Neural progenitor cell (in vitro differentiated cells): ENCODE measurements at regions not wholly inside any gene's neighbourhood (a gene's known extent, or its start where the extent isn't known, plus 50 kb on each side); places are given as distances from the start of the nearest gene placed in this dataset.

Experiments
- CTCF ChIP-seq: fragments of 200-600 bp; sonication (generic); IDR thresholded peaks from 2 replicates; pipeline ENCODE4 v1.5.1; 2017; ENCODE audit warnings: antibody characterized with exemption, mild to moderate bottlenecking
- EZH2 ChIP-seq: fragments of 200-600 bp; sonication (generic); IDR thresholded peaks from 2 replicates; pipeline ENCODE4 v1.6.1; 2017; ENCODE audit warnings: antibody characterized with exemption, mild to moderate bottlenecking, moderate library complexity

GRCh38 chr4:111213531-111213930 lies 590.7 kb upstream of the PITX2 start:
- TF ChIP-seq CTCF: no peak
- TF ChIP-seq EZH2: no peak
